GM18498 (cell line): ENCODE measurements at regions not wholly inside any gene's neighbourhood (a gene's known extent, or its start where the extent isn't known, plus 50 kb on each side); places are given as distances from the start of the nearest gene placed in this dataset.

Source experiments
- ATAC-seq: cut with Tn5 transposase; IDR thresholded peaks from one replicate; pipeline ENCODE4 v1.9.1; 2021; ENCODE audit warnings: mild to moderate bottlenecking, moderate library complexity; ENCODE audit not compliant: unreplicated experiment

DNA sequence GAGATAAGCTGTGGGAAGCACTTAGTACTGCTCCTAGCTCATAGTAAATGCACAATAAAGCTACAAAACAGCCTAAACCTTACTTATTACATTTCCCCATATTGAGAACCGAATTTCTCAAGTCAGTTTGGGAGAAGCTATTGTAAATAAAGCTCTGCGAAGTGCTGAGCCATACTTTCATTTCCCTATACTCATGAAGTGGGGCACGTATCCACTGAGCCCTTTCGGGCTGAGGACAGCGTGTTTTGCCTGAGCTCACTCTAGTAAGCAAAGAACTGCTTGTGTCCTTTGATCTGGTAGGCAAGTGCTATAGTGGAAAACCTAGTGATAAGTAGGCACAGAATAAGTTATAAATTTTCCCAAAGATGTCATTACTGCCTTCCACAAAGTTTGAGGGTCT, 165.0 kb downstream of the RSL24D1 start:
- no peak for ATAC-seq

DNA sequence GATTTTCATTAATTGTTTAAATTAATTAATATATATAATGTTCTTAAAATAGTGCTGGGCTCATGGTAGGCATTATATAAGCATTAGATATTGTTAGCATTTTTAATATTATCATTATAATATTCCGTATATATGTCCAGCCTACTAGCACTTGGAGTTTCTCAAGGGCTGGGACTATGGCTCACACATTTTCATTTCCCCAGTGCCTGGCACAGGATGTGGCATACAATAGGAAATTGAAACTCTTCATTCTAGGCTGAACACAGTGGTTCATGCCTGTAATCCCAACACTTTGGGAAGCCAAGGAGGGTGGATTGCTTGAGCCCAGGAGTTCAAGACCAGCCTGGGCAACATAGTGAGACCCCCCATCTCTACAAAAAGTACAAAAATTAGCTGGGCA, 170.4 kb downstream of the RSL24D1 start:
- no peak for ATAC-seq

- ATAC-seq: no peak
These were observed 179.1 kb downstream of the RSL24D1 start for GRCh38 chr15:55017635-55018034.

GRCh38 chr15:55016225-55016624, 180.5 kb downstream of the RSL24D1 start:
- ATAC-seq: no peak

- no peak for ATAC-seq
These were observed 181.7 kb downstream of the RSL24D1 start for GRCh38 chr15:55015093-55015445.

DNA sequence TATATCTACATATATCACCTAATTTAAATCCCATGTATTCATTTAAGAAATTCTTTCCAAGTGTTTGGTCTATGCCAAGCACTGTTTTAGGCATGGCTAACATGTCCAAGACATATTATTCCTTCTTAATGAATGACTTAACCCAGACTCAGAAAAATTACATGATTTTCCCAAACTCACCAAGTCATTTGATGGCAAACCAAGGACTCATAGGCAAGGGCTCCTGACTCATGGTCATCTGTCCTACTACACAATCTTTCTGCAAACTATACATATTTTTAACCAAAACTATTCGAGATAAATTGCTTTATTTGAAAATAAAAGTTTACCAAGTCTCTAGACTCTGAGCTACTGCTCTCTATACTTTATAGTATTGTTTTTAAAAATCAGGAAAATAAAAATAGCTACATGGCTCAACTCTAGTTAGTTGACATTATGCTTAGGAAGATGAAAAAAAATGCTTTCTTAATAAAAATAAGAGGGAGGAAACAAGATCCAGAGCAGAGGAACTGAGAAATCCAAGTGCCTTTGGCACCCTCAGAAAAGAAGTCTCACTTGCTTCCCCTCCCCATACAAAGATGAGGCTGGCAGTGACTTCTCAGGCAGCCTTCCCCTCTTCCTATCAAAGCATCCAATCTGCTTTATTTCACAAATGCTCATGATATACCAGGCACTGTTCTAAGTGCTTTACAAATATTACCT, 182.2 kb downstream of the RSL24D1 start:
- no peak for ATAC-seq

DNA sequence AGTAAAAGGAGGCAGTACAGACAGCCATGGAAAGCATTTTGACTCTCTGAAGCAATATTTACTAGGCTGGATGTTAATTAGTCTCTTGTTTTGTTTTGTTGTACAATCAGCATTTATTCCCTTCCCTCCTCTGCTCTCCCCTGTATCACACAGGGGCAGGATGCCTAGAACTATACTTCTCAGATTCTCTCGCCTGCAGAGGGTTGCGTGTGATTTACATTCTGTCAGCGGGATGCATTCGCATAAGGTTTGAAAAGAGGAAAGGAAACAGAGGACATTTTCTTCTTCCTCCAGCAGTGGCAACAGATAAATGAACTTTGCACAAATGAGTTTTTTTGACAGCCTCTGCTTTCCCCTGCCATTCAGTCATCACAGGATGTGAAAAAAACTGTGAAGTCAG, 188.3 kb downstream of the RSL24D1 start:
- no peak for ATAC-seq

- no peak for ATAC-seq
These were observed 189.2 kb downstream of the RSL24D1 start for GRCh38 chr15:55007561-55007960.

- no peak for ATAC-seq
These were observed 191.1 kb downstream of the RSL24D1 start for GRCh38 chr15:55005679-55006078.

DNA sequence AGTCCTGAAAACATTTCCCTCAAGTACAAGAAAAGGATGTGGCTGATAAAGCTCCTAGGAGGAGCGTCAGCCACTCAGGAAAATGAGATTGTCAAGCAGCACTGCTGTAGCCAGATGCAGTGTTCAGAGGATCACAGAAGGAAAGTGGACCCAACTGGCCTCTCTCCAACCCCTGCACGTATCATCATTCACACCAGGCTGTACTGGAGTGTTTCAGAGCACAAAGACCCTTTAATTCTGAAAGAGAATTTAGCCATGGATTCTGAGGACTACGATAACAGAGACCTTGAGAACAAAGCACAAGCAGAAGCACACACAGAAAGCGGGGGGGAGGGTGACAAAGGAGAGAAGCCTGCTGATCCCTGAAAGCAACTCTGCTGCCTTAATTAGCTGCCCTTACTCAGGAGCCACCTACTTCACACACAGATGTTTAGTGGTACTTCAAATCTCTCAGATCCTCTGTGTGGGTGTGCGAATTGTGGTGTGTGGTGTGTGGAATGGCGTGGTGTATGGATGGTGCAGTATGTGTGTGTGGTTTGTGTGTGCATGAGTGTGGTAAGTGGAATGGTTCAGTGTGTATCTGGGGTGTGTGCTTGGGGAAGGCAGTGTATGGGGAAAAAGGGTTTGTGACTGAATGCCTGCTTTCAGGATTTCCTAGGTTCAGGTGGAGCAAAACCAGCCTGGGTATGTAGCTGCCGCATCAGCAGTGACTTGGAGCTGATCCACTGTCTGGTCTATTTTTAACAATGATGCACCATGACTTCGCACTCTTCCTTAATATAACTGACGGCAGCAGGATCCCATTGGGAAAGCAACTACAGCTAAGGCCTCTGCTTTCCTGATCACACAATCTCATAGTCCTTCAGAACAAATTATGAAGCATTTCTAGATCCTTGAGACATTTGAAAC, 192.5 kb downstream of the RSL24D1 start:
- no peak for ATAC-seq

- no peak for ATAC-seq
These were observed 198.1 kb downstream of the RSL24D1 start for GRCh38 chr15:54998661-54999060.

DNA sequence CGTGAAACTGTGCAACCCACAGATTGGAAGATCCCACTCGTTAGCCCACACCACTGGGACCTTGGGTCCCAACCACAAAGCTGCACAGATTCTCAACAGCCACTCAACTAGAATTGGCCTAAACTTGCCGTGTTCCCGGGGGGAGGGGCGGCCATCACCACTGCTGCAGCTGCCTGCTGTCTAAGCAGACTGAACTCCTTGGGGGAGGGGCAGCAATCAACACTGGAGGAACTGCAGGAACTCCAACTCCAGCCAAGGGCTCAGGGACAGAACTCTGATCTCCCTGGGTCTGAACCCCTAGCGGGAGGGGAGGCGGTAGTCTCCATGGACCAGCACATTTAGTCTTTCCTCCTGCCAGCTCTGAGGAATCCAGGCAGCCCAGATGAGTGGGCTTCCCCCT, 205.9 kb downstream of the RSL24D1 start:
- no peak for ATAC-seq

GRCh38 chr15:54987881-54988280, 208.9 kb downstream of the RSL24D1 start:
- no peak for ATAC-seq

DNA sequence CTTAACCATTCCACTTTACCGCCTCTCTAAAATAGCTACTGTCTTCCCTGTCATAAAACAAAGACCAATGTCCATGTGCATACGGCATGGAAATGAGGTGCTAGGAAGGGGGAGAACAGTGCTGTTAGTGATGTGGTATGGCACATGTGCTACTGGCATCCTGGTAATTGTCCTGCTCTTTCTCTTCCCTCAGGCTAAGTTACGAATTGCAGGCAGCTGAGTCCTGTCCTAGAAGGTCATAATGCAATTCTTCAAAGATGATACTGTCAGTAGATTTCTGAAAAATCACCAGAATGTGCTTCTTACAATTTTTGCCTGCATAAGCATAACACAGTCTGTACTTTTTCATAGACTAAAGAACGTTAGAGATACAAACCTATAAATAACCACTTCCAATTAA, 216.8 kb downstream of the RSL24D1 start:
- ATAC-seq: no peak

DNA sequence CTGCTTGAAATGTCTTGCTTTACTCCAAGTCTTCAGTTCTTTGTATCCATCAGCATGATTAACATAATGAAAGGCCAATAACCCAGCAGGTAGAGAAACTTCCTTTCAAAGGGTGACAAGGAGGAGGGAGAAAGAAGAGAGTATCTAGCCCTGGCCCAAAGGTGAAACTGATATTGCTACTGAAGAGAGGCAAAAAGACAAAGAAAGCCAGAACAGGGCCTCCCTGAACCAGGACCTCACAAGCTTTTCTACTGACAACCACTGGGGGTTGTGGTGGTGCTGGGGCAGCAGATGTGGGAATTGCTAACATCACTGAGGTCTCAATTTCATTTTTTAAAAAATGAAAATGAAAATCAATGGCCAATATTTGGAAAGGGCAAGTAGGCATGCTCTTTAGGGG, 234.1 kb downstream of the RSL24D1 start:
- ATAC-seq: no peak

DNA sequence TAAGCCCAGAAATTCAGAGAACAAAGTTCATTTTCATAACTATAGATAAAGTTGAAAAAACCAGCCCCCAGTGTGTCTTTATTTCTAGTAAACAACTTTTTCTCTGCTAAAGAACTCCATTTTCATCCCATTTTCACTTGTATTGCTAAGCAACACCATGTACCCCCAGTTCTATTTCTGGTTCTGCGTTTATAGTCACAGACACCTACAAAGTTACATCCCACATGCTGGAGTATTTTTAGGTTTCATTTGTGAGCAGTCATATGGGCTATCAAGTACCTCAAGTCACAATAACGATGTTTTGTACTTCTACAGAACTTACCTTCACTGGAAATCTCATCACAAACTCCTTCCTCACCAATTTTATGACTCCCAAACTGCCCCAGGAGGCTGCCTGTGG, 236.5 kb downstream of the RSL24D1 start:
- no peak for ATAC-seq

DNA sequence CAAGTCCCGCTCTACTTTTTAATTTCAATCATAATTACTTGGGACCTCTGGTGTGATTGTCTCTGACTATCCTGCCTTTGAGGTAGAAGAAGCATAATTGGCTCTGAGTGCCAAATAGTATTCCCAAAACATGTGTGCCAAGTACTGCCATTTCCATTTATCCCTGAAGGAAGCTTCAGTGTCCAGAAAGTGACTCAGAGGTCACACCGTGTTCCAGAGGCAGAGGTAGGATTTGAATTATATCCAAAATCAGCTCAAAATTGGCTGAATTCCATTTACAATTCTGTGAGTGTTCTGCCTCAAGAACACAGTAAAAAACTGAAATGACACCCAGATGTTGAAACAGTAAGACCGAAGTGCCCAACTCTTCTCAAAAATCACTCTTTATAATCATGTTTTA, 255.3 kb downstream of the RSL24D1 start:
- no peak for ATAC-seq

DNA sequence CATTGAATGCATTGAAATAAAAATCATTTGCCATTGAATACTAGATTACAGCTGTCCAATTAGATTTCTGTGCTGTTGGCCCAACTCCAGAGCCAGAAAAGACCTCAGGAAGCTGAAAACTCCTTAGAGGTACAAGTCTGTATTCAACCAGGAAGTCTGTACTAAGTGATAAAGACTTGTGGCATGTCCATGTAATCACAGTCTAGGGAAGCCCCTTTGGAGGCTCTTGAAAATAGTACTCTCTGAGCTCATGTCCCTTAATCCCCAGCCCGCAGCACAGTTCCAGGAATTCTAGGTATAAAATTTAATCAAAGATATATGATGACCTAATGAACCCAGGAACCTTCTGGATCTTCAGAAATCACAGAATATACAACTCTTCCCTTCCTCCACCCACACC, 279.4 kb downstream of the RSL24D1 start:
- no peak for ATAC-seq

- ATAC-seq: no peak
These were observed 281.4 kb downstream of the RSL24D1 start for GRCh38 chr15:54915380-54915779.

DNA sequence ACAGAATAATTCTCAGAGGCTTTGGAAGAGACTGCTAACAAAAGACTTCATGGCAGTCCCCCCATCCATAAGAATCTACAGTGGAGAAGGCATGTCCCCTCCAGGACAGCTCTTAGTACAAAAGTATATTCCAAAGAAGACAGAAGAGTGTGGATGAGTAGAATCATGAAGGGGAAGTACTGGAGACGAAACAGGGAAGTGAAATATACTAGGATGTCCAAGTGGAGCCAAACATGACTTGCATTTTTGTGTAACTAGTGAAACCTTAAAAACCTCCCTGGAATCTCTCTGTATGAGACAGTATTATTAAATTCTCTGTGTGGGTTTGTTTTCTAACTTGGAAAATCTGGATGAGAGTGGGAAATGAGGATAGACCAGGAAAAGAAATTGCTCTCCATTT, 312.4 kb downstream of the RSL24D1 start:
- ATAC-seq: no peak

- ATAC-seq: no peak
These were observed 336.8 kb downstream of the RSL24D1 start for GRCh38 chr15:54859982-54860381.

DNA sequence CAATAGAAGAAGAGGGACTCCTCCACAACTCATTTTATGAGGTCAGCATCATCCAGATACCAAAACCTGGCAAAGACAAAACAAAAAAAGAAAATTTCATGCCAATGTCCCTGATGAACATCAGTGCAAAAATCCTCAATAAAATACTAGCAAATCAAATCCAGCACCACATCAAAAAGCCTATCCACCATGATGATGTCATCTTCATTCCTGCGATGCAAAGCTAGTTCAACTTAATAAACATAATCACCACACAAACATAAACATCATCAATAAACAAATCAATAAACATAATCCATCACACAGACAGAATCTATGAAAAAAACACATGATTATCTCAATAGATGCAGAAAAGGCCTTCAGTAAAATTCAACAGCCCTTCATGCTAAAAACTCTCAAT, 342.1 kb downstream of the RSL24D1 start:
- ATAC-seq: no peak
